ENCODE measurements at regions not wholly inside any gene's neighbourhood (a gene's known extent, or its start where the extent isn't known, plus 50 kb on each side); places are given as distances from the start of the nearest gene placed in this dataset.

- DNase-seq (ENCODE audit: extremely low spot score, unreplicated experiment) = no peak
- H3K27me3 Mint-ChIP-seq (ENCODE audit: unreplicated experiment) = no peaks in the 10 kb centered on the region
- H3K4me1 Mint-ChIP-seq (ENCODE audit: unreplicated experiment) = peaks cover 36% of the 10 kb centered on the region
- TF ChIP-seq CTCF (IDR thresholded peaks at IDR 0.05) = no peak
- H3K9me3 Mint-ChIP-seq (ENCODE audit: unreplicated experiment) = no peaks in the 10 kb centered on the region
- no peak overlapping the region for H3K4me3 Mint-ChIP-seq (ENCODE audit: unreplicated experiment)
- no peaks in the 10 kb centered on the region for H3K36me3 Mint-ChIP-seq (ENCODE audit: unreplicated experiment)
- H3K27ac Mint-ChIP-seq (ENCODE audit: unreplicated experiment) = peak overlapping the region; percentile 10
Measured at GRCh38 chr16:64364416-64364815, 757.4 kb downstream of the CDH11 start.

- Mint-ChIP-seq H3K27ac (ENCODE audit: unreplicated experiment) (no peak overlapping the region), H3K27me3 (ENCODE audit: unreplicated experiment) (no peaks in the 10 kb centered on the region), H3K36me3 (ENCODE audit: unreplicated experiment) (no peaks in the 10 kb centered on the region), H3K9me3 (ENCODE audit: unreplicated experiment) (no peaks in the 10 kb centered on the region), H3K4me1 (ENCODE audit: unreplicated experiment) (peaks cover 36% of the 10 kb centered on the region), H3K4me3 (ENCODE audit: unreplicated experiment) (no peak overlapping the region)
- no peak for DNase-seq (ENCODE audit: extremely low spot score, unreplicated experiment)
- TF ChIP-seq CTCF (IDR thresholded peaks at IDR 0.05) = no peak
Measured at GRCh38 chr16:64364016-64364415, 757.8 kb downstream of the CDH11 start.

- Mint-ChIP-seq H3K36me3 (ENCODE audit: unreplicated experiment) (no peaks in the 10 kb centered on the region), H3K9me3 (ENCODE audit: unreplicated experiment) (no peaks in the 10 kb centered on the region), H3K4me3 (ENCODE audit: unreplicated experiment) (no peak overlapping the region), H3K27me3 (ENCODE audit: unreplicated experiment) (no peaks in the 10 kb centered on the region), H3K4me1 (ENCODE audit: unreplicated experiment) (peaks cover 36% of the 10 kb centered on the region), H3K27ac (ENCODE audit: unreplicated experiment) (no peak overlapping the region)
- DNase-seq (ENCODE audit: extremely low spot score, unreplicated experiment) = no peak
- TF ChIP-seq CTCF (IDR thresholded peaks at IDR 0.05) = no peak
Measured at GRCh38 chr16:64363039-64363438, 758.8 kb downstream of the CDH11 start.

- Mint-ChIP-seq H3K27ac (ENCODE audit: unreplicated experiment) (peak overlapping the region; percentile 35), H3K36me3 (ENCODE audit: unreplicated experiment) (no peaks in the 10 kb centered on the region), H3K4me3 (ENCODE audit: unreplicated experiment) (no peak overlapping the region), H3K9me3 (ENCODE audit: unreplicated experiment) (no peaks in the 10 kb centered on the region), H3K4me1 (ENCODE audit: unreplicated experiment) (peaks cover 40% of the 10 kb centered on the region), H3K27me3 (ENCODE audit: unreplicated experiment) (no peaks in the 10 kb centered on the region)
- no peak for DNase-seq (ENCODE audit: extremely low spot score, unreplicated experiment)
- no peak for TF ChIP-seq CTCF (IDR thresholded peaks at IDR 0.05)
Measured at GRCh38 chr16:64362193-64362592, 759.7 kb downstream of the CDH11 start.

GRCh38 chr16:64361753-64362152 is 760.1 kb downstream of the CDH11 start:
- Mint-ChIP-seq H3K27me3 (ENCODE audit: unreplicated experiment) (no peaks in the 10 kb centered on the region), H3K4me3 (ENCODE audit: unreplicated experiment) (no peak overlapping the region), H3K4me1 (ENCODE audit: unreplicated experiment) (peaks cover 44% of the 10 kb centered on the region), H3K9me3 (ENCODE audit: unreplicated experiment) (no peaks in the 10 kb centered on the region), H3K36me3 (ENCODE audit: unreplicated experiment) (no peaks in the 10 kb centered on the region), H3K27ac (ENCODE audit: unreplicated experiment) (peak overlapping the region; percentile 35)
- TF ChIP-seq CTCF (IDR thresholded peaks at IDR 0.05) = no peak
- no peak for DNase-seq (ENCODE audit: extremely low spot score, unreplicated experiment)
